Testis (tissue), 2 donors: ENCODE measurements at regions not wholly inside any gene's neighbourhood (a gene's known extent, or its start where the extent isn't known, plus 50 kb on each side); places are given as distances from the start of the nearest gene placed in this dataset.

Source experiments
- DNase-seq: peaks from one replicate; pipeline ENCODE4 v3.0.0-alpha.2; 2019
- H3K27ac ChIP-seq, 2 donors: fragments of 200-600 bp; sonication (generic); one replicate each; pipeline ENCODE4 v1.5.1; 2019
- H3K27me3 ChIP-seq: fragments of 200-600 bp; sonication (generic); one replicate; pipeline ENCODE4 v1.5.1; 2019
- H3K36me3 ChIP-seq: fragments of 200-600 bp; sonication (generic); one replicate; pipeline ENCODE4 v1.5.1; 2017; ENCODE audit warnings: low read depth; ENCODE audit errors: missing control alignments
- H3K4me1 ChIP-seq: fragments of 200-600 bp; sonication (generic); one replicate; pipeline ENCODE4 v1.5.1; 2019
- H3K4me3 ChIP-seq, 2 donors: fragments of 200-600 bp; sonication (generic); one replicate each; pipeline ENCODE4 v1.5.1; 2017 to 2019
- H3K9me3 ChIP-seq: fragments of 200-600 bp; sonication (generic); one replicate; pipeline ENCODE4 v1.5.1; 2017
- CTCF ChIP-seq, 3 experiments: fragments of 450-650 bp in 2 of 3; fragments of 200-600 bp in 1 of 3; sonication (generic) in 1 of 3; IDR thresholded peaks; one replicate each; pipeline ENCODE4 v1.5.1; 2016 to 2019; ENCODE audit warnings: antibody characterized with exemption in 3 of 3, mild to moderate bottlenecking in 2 of 3, moderate library complexity in 1 of 3
- POLR2A ChIP-seq: fragments of 450-650 bp; IDR thresholded peaks from one replicate; pipeline ENCODE4 v1.6.1; 2017; ENCODE audit warnings: antibody characterized with exemption, mild to moderate bottlenecking, moderate library complexity
- WGBS, 2 donors: methylation state at CpG; one replicate each; pipeline ENCODE4 v1.1.5; 2018; 5-methylcytosine and 5-hydroxymethylcytosine counted together
- intact Hi-C: fragments of 100-400 bp; cut with DNase I; formaldehyde crosslinking; loops from one replicate; pipeline ENCODE4 v1.15.1; 2023; ENCODE audit warnings: low total_unique reads

- DNase-seq, result no peak
- H3K9me3 ChIP-seq, result no peaks in the 10 kb centered on the region
- H3K4me1 ChIP-seq, result no peaks in the 10 kb centered on the region
- no peak for TF ChIP-seq POLR2A
- H3K27ac ChIP-seq, result no peak overlapping the region
- no peak overlapping the region for H3K4me3 ChIP-seq
- 76 to 89% methylated on average over 2 of the region's 2 CpGs for WGBS, 2 donors
- intact Hi-C loops, result no loop called here
- H3K36me3 ChIP-seq, result no peaks in the 10 kb centered on the region
- no peaks in the 10 kb centered on the region for H3K27me3 ChIP-seq
Observed at GRCh38 chr2:59893612-59894011, 659.8 kb downstream of the BCL11A start.

- H3K27me3 ChIP-seq, result no peaks in the 10 kb centered on the region
- no peak overlapping the region for H3K4me3 ChIP-seq
- H3K9me3 ChIP-seq, result no peaks in the 10 kb centered on the region
- H3K36me3 ChIP-seq, result no peaks in the 10 kb centered on the region
- no peak for DNase-seq
- intact Hi-C loops, result no loop called here
- TF ChIP-seq CTCF (IDR thresholded peaks at IDR 0.05), result no peak
- 50 to 52% methylated on average over 5 of the region's 5 CpGs for WGBS, 2 donors
- H3K4me1 ChIP-seq, result no peaks in the 10 kb centered on the region
- H3K27ac ChIP-seq, result no peak overlapping the region
Observed at GRCh38 chr2:59892398-59892797, 661.1 kb downstream of the BCL11A start.

- H3K27ac ChIP-seq, result no peak overlapping the region
- 94 to 95% methylated on average over 8 of the region's 8 CpGs for WGBS, 2 donors
Observed at GRCh38 chr2:59889305-59889704, 664.1 kb downstream of the BCL11A start.

DNA sequence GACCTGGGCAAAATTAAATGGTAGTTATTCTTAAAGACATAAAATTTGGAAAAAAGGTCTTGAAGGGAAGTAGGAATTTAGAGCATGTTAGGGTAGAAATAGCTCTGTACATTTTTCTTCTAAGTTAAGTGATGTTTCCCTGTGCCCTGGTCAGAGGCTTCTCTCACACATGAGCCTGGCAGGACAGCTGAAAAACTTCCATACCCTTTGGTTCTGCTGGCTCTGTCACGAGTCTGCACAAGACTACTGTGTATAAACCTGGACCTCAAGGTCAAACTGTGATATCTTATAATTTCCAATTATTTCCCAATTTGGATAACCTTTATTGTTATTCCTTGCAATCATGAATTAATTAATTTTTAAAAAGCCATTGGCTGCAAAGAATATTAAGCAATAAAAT is 664.7 kb downstream of the BCL11A start:
- H3K27ac ChIP-seq, result no peak overlapping the region
- H3K27me3 ChIP-seq, result no peaks in the 10 kb centered on the region
- intact Hi-C loops, result no loop called here
- no peaks in the 10 kb centered on the region for H3K36me3 ChIP-seq
- H3K4me1 ChIP-seq, result no peaks in the 10 kb centered on the region
- DNase-seq, result no peak
- TF ChIP-seq CTCF (IDR thresholded peaks at IDR 0.05), result no peak
- TF ChIP-seq POLR2A, result no peak
- no peak overlapping the region for H3K4me3 ChIP-seq
- 66 to 73% methylated on average over 1 of the region's 1 CpG for WGBS, 2 donors
- no peaks in the 10 kb centered on the region for H3K9me3 ChIP-seq

More at GRCh38 chr2:59889305-59889704, 664.1 kb downstream of the BCL11A start:
- Histone ChIP-seq H3K4me3 (no peak overlapping the region), H3K27me3 (no peaks in the 10 kb centered on the region), H3K36me3 (no peaks in the 10 kb centered on the region), H3K4me1 (no peaks in the 10 kb centered on the region), H3K9me3 (no peaks in the 10 kb centered on the region)
- TF ChIP-seq POLR2A (no peak), CTCF (IDR thresholded peaks at IDR 0.05) (no peak)
- DNase-seq, result no peak
- intact Hi-C loops, result no loop called here

- WGBS, 2 donors, result 61 to 74% methylated on average over 3 of the region's 3 CpGs
- no peak overlapping the region for H3K27ac ChIP-seq
- intact Hi-C loops, result no loop called here
Observed at GRCh38 chr2:59888015-59888414, 665.4 kb downstream of the BCL11A start.

DNA sequence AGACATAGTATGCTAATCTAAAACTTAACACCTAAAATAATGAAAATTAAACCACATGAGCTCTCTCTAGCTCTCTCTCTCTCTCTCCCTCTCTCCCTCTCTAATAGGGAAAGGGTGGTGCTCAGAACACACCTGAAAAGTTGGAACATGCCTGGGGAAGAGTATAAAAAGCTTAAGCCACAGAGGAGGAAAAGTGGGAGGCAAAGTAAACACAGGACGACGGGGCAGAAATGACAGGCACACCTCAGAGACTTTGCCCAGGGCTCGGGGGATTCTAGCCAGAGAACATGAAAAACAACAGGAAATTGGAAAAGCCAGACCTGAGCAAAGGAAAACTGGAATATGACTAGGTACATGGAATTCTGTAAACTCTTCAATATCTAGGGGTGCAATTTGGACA is 666.1 kb downstream of the BCL11A start:
- no peaks in the 10 kb centered on the region for H3K9me3 ChIP-seq
- WGBS, 2 donors, result 71 to 72% methylated on average over 3 of the region's 3 CpGs

More at GRCh38 chr2:59888015-59888414, 665.4 kb downstream of the BCL11A start:
- no peak for TF ChIP-seq POLR2A
- no peaks in the 10 kb centered on the region for H3K9me3 ChIP-seq
- no peak for DNase-seq
- H3K27me3 ChIP-seq, result no peaks in the 10 kb centered on the region
- H3K4me1 ChIP-seq, result no peaks in the 10 kb centered on the region
- H3K36me3 ChIP-seq, result no peaks in the 10 kb centered on the region
- H3K4me3 ChIP-seq, result no peak overlapping the region

More for the DNA sequence above, 666.1 kb downstream of the BCL11A start:
- TF ChIP-seq POLR2A, result no peak
- TF ChIP-seq CTCF (IDR thresholded peaks at IDR 0.05), result no peak
- intact Hi-C loops, result no loop called here
- H3K4me3 ChIP-seq, result no peak overlapping the region
- H3K4me1 ChIP-seq, result no peaks in the 10 kb centered on the region
- H3K27ac ChIP-seq, result no peak overlapping the region
- H3K27me3 ChIP-seq, result no peaks in the 10 kb centered on the region
- no peaks in the 10 kb centered on the region for H3K36me3 ChIP-seq
- no peak for DNase-seq
